ENCODE measurements at regions not wholly inside any gene's neighbourhood (a gene's known extent, or its start where the extent isn't known, plus 50 kb on each side); places are given as distances from the start of the nearest gene placed in this dataset.

DNA sequence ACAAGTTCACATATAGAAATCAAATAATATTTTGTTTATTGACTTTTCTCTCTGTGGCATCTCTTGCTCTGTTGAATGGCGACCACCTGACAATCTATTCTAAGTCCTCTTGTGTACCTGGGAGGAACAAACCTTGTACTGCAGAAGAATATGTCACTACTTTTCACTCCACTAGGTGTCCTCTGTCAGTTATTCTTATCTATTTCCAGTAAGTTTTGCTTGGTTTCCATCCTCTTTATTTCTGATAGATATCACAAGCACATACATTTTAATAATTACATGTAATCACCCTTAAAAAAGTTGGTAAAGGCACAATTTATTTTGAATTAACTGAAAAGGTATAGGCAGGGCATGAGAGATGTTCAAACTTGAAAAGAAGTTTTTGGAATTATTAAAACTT, 238.4 kb downstream of the SNCA start:
- DNase-seq = no peak
- Histone ChIP-seq H3K4me1 (no peaks in the 10 kb centered on the region), H3K36me3 (no peaks in the 10 kb centered on the region), H3K9me3 (no peaks in the 10 kb centered on the region), H3K27ac (no peak overlapping the region), H3K4me3 (no peak overlapping the region), H3K27me3 (no peaks in the 10 kb centered on the region)
- intact Hi-C loops (cut with DNase I) = loop anchor here in 1 of 10 donors (10.0 kb wide), 1 partner anchor 306 kb away; no protein-coding TSS in a partner anchor
- TF ChIP-seq CTCF (IDR thresholded peaks at IDR 0.05) (peak in 3 of 12 donors; percentile 12 to 19 (median 15)), POLR2A (IDR thresholded peaks at IDR 0.05) (no peak)
- 50 to 75% (median 74%) methylated on average over 1 of the region's 1 CpG for WGBS, 4 donors
- ATAC-seq = no peak

DNA sequence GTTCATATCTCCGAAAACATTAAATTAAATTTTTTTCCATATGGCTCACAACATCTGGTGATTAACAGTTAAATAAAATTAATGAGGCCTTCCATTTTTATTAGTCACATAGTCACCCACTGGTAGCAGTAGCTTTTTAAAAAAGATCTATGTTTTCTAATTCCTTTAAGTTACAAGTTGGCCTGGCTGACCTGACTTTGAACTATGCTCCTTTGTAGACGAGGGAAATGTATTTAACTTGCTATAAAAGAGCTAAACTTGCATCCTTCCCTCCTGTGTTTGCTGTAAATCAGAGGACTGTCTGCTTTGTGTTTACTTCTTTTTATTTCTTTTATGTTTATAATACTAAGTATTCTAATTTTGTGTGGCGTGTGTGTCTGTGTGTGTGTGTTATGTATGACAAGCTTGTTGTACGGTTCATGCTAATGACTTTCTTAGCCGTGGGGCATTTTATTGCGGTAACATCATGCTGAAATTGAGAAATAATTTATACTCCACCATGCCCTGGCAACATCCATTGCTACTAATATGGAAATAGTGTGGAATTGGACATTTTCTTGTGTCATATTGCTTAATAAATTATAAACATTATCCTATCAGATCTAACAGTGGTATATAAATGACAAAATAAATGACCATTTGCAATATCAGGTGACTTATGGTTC, 241.7 kb downstream of the SNCA start:
- Histone ChIP-seq H3K27ac (no peak overlapping the region), H3K9me3 (no peaks in the 10 kb centered on the region), H3K4me1 (no peaks in the 10 kb centered on the region), H3K27me3 (no peaks in the 10 kb centered on the region), H3K4me3 (no peak overlapping the region), H3K36me3 (no peaks in the 10 kb centered on the region)
- intact Hi-C loops (cut with DNase I) = loop anchor here in 1 of 10 donors (10.0 kb wide), 1 partner anchor 310 kb away; no protein-coding TSS in a partner anchor
- 87 to 93% (median 91%) methylated on average over 6 of the region's 6 CpGs for WGBS, 4 donors
- DNase-seq (no peak), ATAC-seq (no peak)
- no peak for TF ChIP-seq CTCF (IDR thresholded peaks at IDR 0.05)
- no peak for TF ChIP-seq POLR2A (IDR thresholded peaks at IDR 0.05)

DNA sequence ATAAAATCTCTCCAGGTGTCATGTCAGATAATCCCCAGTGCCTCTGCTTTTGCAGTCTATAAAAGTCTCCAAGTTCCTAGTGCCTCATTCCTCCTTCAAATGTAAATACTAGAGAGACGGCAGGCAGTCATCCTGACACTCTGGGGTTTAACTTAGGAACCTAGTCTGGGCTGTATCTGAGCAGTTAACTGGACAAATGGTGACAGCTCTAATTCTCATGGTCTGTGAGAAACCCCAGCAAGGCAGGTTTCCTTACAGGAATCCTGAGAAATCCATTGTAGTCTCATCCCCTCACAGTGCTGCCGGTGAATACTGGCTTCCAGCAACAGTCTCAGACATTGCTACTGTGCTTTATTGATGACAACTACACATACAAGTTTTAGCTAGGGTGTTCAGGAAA, 246.8 kb downstream of the SNCA start:
- Histone ChIP-seq H3K4me1 (peaks cover 0 to 5% (median 0%) of the 10 kb centered on the region in 12 donors), H3K4me3 (no peak overlapping the region), H3K27ac (no peak overlapping the region), H3K27me3 (no peaks in the 10 kb centered on the region), H3K36me3 (no peaks in the 10 kb centered on the region), H3K9me3 (no peaks in the 10 kb centered on the region)
- intact Hi-C loops (cut with DNase I) = loop anchor here in 1 of 10 donors (10.0 kb wide), 1 partner anchor 315 kb away; no protein-coding TSS in a partner anchor
- TF ChIP-seq CTCF (IDR thresholded peaks at IDR 0.05) = no peak
- no peak for TF ChIP-seq POLR2A (IDR thresholded peaks at IDR 0.05)
- 45 to 83% (median 75%) methylated on average over 2 of the region's 2 CpGs for WGBS, 4 donors
- ATAC-seq (no peak), DNase-seq (no peak)

DNA sequence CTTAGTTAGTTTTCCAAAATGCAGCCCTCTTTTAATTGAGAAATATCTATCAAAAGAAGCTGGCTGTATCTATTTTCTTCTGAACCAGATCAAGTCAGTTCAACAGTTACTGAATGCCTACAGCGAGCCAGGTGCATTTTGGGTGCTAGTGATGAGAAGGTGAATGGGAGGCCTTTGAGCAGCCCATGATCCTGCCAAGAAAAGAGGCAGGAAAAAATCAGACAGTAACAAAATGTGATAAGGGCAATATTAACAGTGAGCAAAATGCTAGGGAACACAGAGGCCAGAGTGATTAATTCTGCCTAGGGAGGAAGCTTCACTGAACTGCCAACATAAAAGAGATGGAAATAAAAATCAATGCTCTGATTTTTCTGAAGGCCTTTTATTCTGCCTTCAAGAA, 248.5 kb downstream of the SNCA start:
- Histone ChIP-seq H3K27me3 (no peaks in the 10 kb centered on the region), H3K4me3 (no peak overlapping the region), H3K36me3 (no peaks in the 10 kb centered on the region), H3K9me3 (no peaks in the 10 kb centered on the region), H3K27ac (no peak overlapping the region), H3K4me1 (peaks cover 0 to 5% (median 0%) of the 10 kb centered on the region in 12 donors)
- 66 to 79% (median 78%) methylated on average over 1 of the region's 1 CpG for WGBS, 4 donors
- intact Hi-C loops (cut with DNase I) = no loop called here
- no peak for ATAC-seq
- DNase-seq = no peak
- TF ChIP-seq CTCF (IDR thresholded peaks at IDR 0.05) (no peak), POLR2A (IDR thresholded peaks at IDR 0.05) (no peak)

Measured in heart left ventricle (tissue), 16 donors.